EL (cell line): ENCODE measurements at regions not wholly inside any gene's neighbourhood (a gene's known extent, or its start where the extent isn't known, plus 50 kb on each side); places are given as distances from the start of the nearest gene placed in this dataset.
A peak's percentile ranks its signal among the peaks of the same experiment; 100 is the strongest.

Experiments
- DNase-seq: peaks from one replicate; pipeline ENCODE4 v3.0.0-alpha.2; 2016

GRCh38 chr13:82766732-82767321 lies 1115.4 kb downstream of the SLITRK1 start:
- DNase-seq: no peak

GRCh38 chr13:82758044-82758443 lies 1124.2 kb downstream of the SLITRK1 start:
- peak; percentile 30 for DNase-seq

- no peak for DNase-seq
These were observed 1131.1 kb downstream of the SLITRK1 start for GRCh38 chr13:82751206-82751605.

- DNase-seq: peak; percentile 44
These were observed 1132.7 kb downstream of the SLITRK1 start for GRCh38 chr13:82749551-82749950.

GRCh38 chr13:82747958-82748357 lies 1134.3 kb downstream of the SLITRK1 start:
- peak; percentile 66 for DNase-seq

GRCh38 chr13:82747291-82747690 lies 1135.0 kb downstream of the SLITRK1 start:
- no peak for DNase-seq

GRCh38 chr13:82740442-82740841 lies 1141.8 kb downstream of the SLITRK1 start:
- DNase-seq: no peak

GRCh38 chr13:82739881-82740280 lies 1142.4 kb downstream of the SLITRK1 start:
- no peak for DNase-seq

GRCh38 chr13:82729401-82729800 lies 1152.9 kb downstream of the SLITRK1 start:
- DNase-seq: no peak

GRCh38 chr13:82720986-82721385 lies 1161.3 kb downstream of the SLITRK1 start:
- DNase-seq: no peak

GRCh38 chr13:82719987-82720386 lies 1162.3 kb downstream of the SLITRK1 start:
- no peak for DNase-seq

GRCh38 chr13:82717249-82717648 lies 1165.0 kb downstream of the SLITRK1 start:
- DNase-seq: peak; percentile 84

- DNase-seq: peak; percentile 79
These were observed 1168.4 kb downstream of the SLITRK1 start for GRCh38 chr13:82713687-82714405.

- no peak for DNase-seq
These were observed 1179.8 kb downstream of the SLITRK1 start for GRCh38 chr13:82702513-82702912.

- no peak for DNase-seq
These were observed 1181.3 kb downstream of the SLITRK1 start for GRCh38 chr13:82701020-82701419.

GRCh38 chr13:82698941-82699340 lies 1183.3 kb downstream of the SLITRK1 start:
- no peak for DNase-seq

GRCh38 chr13:82698383-82698782 lies 1183.9 kb downstream of the SLITRK1 start:
- DNase-seq: no peak

GRCh38 chr13:82693607-82694006 lies 1188.7 kb downstream of the SLITRK1 start:
- no peak for DNase-seq

- peak; percentile 37 for DNase-seq
These were observed 1193.8 kb downstream of the SLITRK1 start for GRCh38 chr13:82688400-82688994.

- DNase-seq: no peak
These were observed 1194.4 kb downstream of the SLITRK1 start for GRCh38 chr13:82687884-82688283.

GRCh38 chr13:82681535-82681934 lies 1200.7 kb downstream of the SLITRK1 start:
- no peak for DNase-seq

- DNase-seq: no peak
These were observed 1204.2 kb downstream of the SLITRK1 start for GRCh38 chr13:82678052-82678451.

GRCh38 chr13:82675024-82675423 lies 1207.2 kb downstream of the SLITRK1 start:
- DNase-seq: no peak

- no peak for DNase-seq
These were observed 1207.7 kb downstream of the SLITRK1 start for GRCh38 chr13:82674546-82674945.
